AG09309 (cell line): ENCODE measurements at regions not wholly inside any gene's neighbourhood (a gene's known extent, or its start where the extent isn't known, plus 50 kb on each side); places are given as distances from the start of the nearest gene placed in this dataset.

Experiments
- DNase-seq: peaks from one replicate; pipeline ENCODE4 v3.0.0-alpha.2; 2010; ENCODE audit warnings: low read depth
- H3K4me3 ChIP-seq: 2 replicates; pipeline ENCODE4 v1.5.1; 2011; ENCODE audit warnings: mild to moderate bottlenecking, low read depth, low read length, moderate library complexity; ENCODE audit not compliant: control insufficient read depth
- CTCF ChIP-seq: IDR thresholded peaks from 2 replicates; pipeline ENCODE4 v1.5.1; 2011; ENCODE audit warnings: mild to moderate bottlenecking, low read depth, low read length, inconsistent platforms; ENCODE audit not compliant: insufficient read depth, control insufficient read depth; ENCODE audit errors: missing control alignments

GRCh38 chr5:78701795-78702410 lies 53.3 kb upstream of the LHFPL2 start:
- TF ChIP-seq CTCF = no peak
- no peak for DNase-seq
- no peak overlapping the region for H3K4me3 ChIP-seq

DNA sequence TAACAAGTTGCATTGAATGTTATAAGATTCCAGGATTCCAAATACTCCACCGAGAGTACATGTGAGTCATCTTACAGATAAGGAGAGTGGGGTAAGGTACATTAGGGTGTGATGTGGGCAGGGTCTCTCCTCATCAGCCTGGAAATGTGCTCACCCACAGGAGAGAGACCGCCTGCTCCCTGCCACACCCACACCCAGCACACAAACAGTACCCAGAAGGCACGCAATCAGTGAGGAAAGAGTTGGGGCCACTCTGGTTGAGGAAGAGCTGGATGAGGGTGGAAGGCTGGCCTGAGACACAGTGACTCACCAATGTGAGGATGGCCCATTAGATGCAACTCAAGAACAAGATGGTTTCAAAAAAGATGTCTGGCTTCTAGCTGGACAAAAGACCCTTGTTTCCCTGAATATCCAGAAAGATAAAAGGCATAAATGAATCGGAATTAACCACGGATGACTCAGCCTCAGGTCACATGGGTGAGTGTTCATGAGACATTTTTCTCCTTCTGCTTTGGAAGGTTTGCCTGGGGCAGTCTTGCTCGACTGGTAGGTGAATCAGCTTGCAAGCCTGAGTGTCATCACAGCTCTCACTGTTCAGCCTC lies 51.1 kb upstream of the LHFPL2 start:
- peak; percentile 79 for DNase-seq
- H3K4me3 ChIP-seq = no peak overlapping the region
- no peak for TF ChIP-seq CTCF

DNA sequence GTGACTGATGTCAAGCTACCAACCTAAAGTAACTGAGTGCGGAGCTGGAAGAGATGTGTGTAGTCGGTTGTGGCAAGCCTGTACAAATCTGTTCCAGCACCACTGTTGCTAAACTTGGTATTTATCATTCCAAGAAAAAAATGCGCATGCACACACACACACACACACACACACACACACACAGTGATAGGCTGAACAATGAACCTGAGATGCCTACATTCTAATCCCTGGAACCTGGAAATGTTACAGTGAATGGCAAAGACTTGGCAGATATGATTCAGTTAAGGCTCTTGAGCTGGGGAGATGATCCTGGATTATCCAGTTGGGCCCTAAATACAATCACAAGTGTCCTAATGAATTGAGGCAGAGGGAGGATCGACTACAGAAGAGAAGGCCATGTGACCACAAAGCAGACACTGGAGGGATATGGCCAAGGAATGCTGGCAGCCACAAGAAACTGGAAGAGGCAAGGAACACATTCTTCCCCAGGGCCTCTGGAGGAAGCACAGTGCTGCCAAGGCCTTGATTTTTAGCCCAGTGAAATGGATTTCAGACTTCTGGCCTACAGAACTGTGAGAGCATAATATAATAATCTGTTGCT lies 49.7 kb upstream of the LHFPL2 start:
- TF ChIP-seq CTCF = no peak
- H3K4me3 ChIP-seq = no peak overlapping the region
- no peak for DNase-seq
